Astrocyte of the hippocampus (primary cell): ENCODE measurements at regions not wholly inside any gene's neighbourhood (a gene's known extent, or its start where the extent isn't known, plus 50 kb on each side); places are given as distances from the start of the nearest gene placed in this dataset.
A peak's percentile ranks its signal among the peaks of the same experiment; 100 is the strongest.
"Not testable (repeated sequence)": the region's sequence is repeated elsewhere in the genome, so short reads cannot be mapped to it uniquely, and the experiment has no call there.

Experiments used
- DNase-seq: peaks from one replicate; pipeline ENCODE4 v3.0.0; 2011; ENCODE audit warnings: low read depth, low spot score

DNA sequence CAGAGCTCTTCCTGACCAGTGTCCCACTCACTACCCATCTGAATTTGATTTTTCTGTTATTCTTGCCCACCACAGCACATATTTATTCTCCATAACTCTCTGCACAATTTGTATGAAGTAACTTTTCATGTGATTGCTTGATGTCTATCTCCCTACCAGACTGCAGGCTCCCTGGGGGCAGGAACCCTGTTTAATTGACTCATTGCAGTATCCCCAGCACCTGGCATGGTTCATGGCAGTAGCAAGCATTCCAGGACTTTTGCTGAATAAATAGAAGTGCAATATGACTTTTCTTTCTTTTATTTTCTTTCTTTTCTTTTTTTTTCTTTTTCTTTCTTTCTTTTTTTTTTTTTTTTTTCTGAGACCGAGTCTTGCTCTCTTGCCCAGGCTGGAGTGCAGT lies 88.7 kb upstream of the XPO1 start:
- no peak for DNase-seq

DNA sequence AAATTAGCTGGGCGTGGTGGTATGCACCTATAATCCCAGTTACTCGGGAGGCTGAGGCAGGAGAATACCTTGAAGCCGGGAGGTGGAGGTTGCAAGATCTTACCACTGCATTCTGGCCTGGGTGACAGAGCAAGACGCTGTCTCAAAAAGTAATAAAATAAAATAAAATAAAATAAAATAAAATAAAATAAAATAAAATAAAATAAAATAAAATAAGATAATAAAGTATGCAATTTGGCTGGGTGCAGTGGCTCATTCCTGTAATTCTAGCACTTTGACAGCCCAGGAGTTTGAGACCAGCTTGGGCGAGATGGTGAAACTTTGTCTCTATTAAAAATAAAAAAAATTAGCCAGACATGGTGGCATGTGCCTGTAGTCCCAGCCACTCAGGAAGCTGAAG lies 85.6 kb upstream of the XPO1 start:
- DNase-seq, result no peak

DNA sequence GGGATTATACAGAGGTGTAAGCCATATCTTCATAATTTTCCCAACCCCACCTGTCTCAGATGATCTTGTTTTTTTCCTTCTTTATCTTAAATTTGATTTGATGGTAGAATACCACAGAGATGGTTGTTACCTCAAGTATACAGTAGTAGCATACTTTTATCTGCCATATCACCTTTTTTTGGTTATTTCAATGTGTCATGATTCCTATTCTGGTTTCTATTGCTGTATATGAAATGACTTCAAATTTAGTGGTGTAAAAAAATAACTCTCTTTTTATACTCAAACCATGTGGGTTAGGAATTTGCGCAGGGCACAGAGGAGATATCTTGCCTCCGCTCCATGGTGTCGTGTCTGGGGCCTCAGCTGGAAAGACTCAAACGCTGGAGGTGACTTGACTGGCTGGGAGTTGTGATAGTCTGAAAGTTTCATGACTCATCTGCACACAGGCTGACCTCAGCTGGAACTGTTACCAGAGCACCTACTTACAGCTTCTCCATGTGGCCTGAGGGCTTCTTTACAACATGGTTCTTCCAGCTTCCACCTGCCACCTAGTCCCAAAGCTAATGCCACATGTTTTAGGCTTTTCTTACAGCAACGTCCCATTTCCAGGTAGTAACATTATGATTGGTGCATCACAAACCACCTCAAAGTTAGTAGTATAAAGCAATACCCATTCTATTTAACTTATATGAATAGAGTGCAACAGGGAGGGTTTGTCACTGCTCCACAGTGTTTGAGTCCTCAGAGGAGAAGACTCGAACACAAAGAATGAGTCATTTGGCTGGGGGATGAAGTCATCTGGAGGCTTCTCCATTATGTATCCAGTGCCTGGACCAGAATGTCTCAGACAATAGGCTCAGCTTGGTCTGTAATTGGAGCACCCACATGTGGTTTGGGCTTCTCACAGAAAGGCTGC lies 82.3 kb upstream of the XPO1 start:
- peak; percentile 76 for DNase-seq

- no peak for DNase-seq
These were observed 81.4 kb upstream of the XPO1 start for GRCh38 chr2:61619561-61619960.

GRCh38 chr2:61617610-61618009 lies 79.5 kb upstream of the XPO1 start:
- no peak for DNase-seq

DNA sequence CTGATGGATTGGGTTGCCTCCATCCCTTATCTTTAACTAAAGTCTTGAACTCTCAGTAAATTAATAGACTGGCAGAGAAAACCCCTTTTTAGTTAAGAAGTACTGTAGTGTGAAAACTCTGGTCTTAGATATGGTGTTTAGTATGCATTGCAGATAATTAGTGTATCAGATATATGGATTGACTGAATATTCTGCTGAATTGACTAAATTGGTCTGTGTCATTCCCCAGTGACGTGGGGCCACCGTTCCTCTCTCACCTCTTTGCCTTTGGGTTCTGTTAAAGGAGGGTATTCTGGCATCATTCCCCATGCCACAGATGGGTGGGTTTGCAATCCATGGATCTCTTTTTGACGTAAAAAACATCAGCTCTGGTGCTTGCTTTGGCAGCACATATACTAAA lies 67.1 kb upstream of the XPO1 start:
- DNase-seq, result no peak

DNA sequence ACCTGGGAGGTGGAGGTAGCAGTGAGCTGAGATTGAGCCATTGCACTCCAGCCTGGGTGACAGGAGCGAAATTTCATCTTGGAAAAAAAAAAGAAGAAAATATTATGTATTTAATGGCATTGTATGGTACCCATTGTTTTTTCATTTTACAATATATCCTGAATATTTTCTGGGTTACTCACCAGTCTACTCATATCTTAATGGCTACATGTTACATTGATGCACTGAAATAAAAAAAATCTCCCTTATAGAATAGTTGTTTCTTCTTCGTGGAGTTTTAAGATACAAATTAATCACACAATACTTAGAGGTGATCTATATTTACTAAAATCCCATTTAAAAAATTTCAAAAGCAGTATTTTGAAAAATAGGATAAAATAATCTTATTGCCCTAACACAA lies 66.3 kb upstream of the XPO1 start:
- no peak for DNase-seq

GRCh38 chr2:61598515-61599156 lies 60.5 kb upstream of the XPO1 start:
- peak; percentile 21 for DNase-seq

DNA sequence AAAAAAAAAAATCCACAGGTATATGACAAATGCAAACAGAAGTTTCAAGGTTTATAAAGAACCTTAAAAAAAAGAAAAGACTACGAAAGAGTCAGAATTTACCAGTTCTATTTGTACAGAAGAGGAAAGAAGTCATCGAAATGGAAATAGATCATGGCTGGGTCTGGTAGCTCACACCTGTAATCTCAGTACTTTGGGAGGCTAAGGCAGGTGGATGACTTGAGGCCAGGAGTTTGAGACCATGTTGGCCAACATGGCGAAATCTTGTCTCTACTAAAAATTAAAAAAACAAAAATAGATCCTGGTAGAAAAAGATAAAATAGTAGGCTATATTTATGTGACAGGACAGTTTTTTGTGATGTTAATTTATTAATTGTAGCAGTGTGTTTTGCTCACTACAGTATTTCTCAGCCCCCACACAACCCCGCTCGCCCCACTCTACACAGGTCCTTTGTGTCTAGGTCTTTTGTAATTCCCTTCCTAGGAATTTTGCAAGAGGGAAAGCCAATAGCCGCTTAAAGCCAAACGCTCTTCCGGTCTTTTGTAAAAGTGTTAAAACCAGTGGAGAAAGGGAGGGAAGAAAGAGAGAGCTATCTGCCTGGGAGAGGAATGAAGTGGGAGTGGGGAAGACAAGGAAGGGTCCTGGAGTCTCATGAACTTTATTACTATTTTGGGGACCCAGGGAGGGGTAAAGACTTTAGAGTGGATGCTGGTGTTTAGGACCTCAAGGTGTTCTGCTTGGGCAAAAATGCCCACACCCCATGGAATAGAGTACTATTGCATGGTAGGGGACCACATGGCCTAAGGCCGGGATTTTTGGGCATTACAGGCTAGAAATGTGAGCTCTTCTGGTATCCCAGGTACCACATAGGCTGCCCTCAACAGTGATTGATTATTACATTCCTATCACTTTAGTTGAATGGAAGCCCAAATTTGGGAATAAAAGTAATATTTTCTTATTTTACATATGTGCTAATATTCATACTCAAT lies 59.4 kb upstream of the XPO1 start:
- no peak for DNase-seq

DNA sequence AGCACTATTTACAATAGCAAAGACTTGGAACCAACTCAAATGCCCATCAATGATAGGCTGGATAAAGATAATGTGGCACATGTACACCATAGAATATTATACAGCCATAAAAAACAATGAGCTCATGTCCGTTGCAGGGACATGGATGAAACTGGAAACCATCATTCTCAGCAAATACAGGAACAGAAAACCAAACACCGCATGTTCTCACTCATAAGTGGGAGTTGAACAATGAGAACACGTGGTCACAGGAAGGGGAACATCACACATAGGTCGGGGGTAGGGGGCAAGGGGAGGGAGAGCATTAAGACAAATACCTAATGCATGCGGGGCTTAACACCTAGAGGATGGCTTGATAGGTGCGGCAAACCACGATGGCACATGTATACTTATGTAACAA lies 56.0 kb upstream of the XPO1 start:
- not testable (repeated sequence) for DNase-seq

DNA sequence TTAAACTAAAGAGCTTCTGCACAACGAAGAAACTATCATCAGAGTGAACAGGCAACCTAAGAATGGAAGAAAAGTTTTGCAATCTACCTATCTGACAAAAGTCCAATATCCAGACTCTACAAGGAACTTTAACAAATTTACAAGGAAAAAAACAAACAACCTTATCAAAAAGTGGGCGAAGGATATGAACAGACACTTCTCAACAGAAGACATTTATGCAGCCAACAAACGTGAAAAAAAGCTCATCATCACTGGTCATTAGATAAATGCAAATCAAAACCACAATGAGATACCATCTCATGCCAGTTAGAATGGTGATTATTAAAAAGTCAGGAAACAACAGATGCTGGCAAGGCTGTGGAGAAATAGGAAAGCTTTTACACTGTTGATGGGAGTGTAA lies 55.5 kb upstream of the XPO1 start:
- DNase-seq, result not testable (repeated sequence)

- DNase-seq, result no peak
These were observed 52.1 kb upstream of the XPO1 start for GRCh38 chr2:61590214-61590613.

- no peak for DNase-seq
These were observed 50.4 kb upstream of the XPO1 start for GRCh38 chr2:61588566-61588965.
